ENCODE measurements at regions not wholly inside any gene's neighbourhood (a gene's known extent, or its start where the extent isn't known, plus 50 kb on each side); places are given as distances from the start of the nearest gene placed in this dataset.

DNA sequence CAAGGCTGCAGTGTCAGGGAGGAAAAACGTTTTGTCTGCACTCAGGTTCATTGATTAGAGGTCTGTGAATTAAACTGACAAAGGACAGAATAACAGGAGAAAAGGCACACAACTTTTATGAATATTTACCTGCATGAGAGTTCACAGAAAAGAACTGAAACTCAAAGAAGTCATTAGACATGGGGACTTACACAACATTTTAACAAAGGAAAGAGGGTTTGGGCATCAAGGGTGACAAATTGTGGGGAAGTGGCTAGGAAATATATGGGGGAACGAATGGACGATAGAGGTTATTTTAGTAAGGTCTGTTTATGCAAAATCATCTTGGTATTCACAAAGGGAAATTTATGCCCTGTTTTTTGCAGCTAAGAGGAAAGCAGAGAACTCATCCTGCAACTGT is 65.6 kb upstream of the C15orf39 start:
- no peak for DNase-seq

DNA sequence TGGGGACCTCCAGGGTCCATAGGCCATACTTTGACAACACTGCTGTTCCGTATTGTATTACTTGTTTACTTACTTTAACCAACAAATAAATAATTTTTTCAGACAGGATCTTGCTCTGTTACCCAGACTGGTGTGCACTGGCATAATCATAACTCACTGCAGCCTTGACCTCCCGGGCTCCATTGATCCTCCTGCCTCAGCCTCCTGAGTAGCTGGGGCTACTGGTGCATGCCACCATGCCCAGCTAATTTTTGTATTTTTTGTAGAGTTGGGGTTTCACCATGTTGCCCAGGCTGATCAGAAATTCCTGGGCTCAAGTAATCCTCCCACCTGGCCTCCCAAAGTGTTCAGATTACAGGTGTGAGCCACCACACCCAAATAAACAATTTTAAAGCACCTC is 64.9 kb upstream of the C15orf39 start:
- DNase-seq: no peak

DNA sequence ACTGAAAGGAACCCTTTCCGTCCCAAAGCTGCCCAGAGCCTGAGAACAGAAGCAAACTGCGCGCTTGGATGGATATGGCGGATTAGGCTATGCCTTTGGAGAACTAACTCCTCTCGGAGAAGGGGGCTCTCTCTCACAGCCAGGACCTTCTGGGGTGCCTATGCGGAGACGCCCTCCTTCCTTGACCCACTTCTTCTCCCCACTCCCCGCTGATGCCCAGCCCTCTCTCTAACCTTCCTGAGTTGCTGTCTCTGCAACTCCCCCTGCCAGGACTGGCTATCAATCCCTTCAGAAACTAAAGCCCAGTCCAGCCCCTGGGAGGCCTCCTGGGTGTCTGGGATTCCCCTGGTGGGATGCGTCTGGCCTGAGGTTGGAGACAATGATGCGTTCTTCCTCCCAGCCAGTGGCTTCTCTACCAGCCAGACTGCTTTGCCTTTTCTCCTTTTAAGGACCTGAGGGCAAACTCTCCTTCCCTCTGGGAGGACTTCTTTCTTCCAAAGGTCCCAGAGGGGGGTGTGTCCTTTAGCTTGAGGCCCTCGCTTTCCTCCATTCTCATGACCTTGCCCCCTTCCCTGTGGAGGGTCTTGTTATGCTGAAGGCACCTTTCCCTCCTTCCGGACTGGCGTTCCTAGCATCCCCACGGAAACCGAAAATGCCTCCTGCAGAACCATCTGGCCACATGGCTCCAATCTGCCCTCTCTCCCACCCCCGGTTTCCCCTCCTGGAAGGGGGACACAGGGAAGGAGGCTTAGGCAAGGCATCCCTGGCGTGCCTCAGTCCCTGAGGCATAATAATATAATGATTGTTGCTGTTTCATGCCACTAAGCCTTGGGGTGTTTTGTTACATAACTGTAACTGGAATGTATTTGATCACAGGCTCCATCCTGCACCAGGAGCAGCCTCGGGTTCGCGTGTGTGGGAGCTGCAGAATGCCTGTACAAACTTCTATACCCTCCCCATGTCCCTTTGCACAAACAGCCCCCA is 63.4 kb upstream of the C15orf39 start:
- DNase-seq: no peak

DNA sequence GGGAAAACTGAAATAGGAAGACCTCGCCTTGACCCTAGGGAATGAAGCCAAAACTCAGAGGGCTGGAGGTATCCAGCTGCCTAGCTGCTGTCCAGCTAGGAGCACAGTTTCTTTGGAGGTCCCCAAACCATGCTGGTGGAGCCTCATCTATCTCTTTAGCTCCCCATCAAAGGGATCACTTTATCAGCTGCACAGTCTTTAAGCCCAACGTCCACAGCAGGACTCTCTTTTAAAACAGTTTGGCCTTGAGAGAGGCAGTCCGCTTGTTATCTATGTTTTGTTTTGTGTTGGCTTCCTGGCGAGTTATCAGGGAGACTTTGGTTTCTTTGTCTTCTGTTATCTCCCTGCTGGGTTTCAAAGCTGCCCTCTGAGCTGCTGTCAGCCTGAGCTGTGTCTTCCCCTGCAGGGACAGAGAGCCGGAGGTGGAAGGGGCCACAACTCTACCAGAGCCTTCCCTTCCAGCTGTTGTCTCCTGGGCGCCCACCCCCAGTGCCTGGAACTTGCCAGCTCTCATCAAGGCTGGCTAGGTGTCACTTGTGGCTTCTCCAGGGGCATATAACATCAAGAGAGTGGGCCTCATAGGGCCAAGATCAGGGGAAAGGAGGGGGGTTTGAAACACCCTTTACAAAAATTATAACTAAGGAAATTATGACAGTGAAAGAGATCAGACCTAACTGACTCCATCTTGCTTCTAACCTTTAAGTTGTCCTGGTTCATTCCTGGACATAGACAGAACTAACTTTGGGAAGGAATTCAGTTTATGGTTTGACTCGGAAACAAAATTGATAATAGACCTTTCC is 61.4 kb upstream of the C15orf39 start:
- no peak for DNase-seq

DNA sequence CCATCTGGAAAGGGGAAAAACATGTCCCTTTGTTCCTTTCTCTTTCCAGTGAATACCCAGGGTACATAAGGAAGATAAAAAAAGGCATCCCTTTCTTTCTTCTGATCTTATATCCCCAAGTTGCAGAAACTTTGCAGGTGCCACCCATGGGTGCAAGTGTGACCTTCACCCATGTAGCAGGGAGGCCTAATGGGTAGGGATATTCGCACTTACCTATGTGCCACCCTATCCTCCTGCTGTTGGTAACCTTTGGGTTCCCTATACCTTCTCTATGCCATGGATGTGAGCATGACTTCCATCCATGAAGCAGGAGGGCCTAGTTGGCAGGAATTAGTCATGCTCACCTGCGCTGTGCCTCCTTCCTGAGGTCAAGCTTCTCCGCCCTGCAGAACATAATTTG is 59.2 kb upstream of the C15orf39 start:
- no peak for DNase-seq

DNA sequence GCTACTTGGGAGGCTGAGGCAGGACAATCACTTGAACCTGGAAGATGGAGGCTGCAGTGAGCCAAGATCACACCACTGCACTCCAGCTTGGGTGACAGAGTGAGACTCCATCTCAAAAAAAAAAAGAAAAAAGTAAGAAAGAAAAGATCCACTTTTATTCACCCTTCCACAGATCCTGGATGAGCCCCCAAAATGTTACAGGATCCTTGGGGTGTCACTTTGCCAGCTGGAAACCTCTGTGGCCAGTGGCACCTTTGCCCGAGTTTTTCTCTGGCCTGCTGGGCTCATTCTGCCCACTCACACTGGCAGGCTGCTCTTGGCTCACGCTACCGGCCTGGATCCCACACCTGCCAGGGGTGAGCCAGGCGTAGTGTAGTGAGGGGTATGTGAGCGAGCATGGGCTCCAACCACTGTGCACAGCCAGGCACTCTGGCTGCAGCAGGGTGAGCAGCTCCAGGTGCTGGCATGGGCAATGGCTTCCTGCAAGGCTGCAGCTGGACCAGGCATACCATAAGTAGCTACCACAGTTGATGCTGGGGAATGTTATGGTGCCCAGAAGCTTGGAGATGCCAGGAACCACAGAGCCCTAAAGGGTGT is 57.8 kb upstream of the C15orf39 start:
- no peak for DNase-seq

DNA sequence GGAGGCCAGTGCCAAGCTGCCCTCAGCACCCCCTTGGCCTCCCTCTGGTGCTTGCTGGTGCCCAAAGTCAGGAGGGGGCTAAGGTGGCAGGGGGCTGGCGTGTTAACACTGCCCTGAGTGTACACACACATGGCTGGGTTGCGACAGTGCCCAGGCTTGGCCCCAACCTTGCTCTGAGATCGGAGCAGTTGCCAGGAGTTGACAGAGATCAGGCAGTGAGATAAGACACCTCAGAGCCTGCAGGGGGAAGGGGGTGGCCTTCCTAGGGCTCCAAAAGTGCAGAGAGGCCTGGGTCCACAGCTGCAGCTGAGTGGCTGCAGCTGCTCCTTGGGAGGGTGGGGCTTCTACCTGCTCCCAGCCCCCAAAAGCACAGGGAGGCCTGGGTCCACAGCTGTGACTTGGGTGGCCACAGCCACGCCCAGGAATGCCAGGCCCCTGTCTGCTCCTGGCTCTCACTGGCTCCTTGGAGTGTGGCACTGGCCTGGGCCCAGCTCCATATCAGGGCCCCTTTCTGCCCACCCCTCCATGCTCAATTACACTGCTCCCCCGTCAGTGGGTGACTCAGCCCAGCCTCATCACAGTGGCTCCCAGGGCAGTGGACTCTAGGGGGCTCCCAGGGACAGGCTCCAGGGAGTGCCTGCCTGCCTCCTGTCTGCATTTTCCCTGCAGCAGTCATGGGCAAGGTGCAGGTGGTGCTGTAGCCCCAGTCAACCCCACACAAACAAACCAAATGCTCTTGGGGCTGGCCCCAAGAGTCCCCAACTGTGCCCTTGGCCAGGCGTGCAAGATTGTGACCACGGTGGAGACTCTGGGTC is 56.4 kb upstream of the C15orf39 start:
- DNase-seq: no peak

DNA sequence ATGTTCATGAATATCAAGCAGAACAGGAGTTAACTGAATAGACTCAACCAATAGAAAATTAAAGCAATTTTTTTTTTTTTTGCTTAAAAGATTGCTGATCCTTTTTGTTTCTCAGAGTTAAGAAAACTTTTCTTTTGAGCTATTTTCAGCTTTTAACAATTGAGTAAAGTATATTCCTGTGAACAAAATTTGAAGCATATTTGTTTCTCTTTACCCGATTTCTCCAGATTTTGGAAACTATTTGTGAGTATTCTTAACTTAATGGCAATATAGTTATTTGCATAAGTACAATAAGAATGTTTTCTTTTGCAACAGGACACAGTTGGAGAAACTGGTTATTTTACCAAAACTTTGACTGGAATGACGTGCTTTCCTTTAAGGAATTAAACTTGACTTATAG is 53.4 kb upstream of the C15orf39 start:
- DNase-seq: no peak

DNA sequence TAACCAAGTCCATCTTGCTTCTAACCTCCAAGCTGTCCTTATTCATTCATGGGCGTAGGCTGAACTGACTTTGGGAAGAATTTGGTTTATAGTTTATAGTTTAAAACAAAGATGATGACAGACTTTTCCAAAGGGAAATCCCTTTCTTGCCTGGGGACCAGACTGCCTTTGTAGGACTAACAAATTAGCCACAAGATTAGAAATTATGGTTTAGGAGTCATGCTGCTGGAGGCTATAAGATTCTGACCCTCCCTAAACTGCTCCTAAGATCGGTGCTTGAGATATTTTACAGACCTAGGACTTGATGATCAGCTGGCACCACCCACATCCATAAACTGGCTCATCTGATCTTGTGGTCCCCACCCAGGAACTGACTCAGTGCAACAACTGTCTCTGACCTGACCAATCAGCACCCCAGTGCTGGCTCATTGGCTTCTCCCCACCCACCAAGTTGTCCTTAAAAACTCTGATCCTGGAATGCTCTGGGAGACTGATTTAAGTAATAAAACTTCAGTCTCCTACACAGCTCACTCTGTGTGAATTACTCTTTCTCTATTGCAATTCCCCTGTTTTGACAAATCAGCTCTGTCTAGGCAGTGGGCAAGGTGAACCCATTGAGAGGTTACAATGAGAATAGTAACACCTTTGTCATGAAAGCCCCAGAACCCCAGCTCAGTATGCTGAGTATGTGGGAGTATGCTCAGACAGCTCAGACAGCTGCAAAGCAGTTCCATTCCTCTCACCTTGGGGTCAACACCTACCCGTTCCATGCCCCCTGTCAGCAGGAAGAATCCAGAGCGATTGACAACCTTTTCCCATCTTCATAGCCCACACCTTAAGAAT is 51.6 kb upstream of the C15orf39 start:
- DNase-seq: no peak

DNA sequence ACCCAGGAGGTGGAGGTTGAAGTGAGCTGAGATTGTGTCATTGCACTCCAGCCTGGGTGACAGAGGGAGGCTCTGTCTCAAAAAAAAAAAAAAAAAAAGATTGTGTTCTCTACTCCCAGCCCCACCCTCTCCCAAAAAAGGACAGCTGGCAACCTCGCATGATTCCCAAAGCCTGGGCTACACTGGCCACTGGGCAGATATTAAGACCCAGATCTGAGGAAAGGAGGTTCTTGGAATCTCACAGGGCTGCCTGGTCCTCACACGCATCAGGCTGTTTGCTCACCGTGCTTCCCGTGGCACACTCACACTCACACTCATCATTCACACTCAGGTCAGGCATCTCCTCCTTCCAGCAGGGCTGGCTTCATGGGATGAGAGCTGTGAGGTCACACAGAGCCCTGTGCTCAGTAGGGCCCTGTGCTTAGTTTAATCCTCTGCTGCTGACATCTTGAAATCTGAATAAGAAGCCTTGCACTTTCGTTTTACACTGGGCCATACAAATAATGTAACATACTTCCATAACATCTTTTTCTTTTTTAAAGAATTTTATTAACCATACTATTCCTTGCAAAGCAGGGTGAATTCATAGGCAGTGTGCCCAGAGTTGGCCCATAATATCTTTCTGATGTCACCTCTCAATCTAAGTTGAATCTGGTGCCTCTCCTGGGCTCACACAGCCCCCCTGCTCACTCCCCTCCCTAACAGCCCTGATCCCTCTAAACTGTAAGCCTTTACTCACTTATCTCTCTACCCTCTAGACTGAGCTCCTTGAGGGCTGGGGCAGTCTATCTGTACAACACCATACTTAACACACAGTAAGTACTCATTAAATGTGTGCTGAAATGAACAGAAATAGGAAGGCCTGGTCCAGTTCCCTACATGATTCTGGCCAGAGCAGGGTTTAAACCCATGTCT is 50.2 kb upstream of the C15orf39 start:
- DNase-seq: no peak

Measured in activated gamma-delta T cell treated with Interleukin-2 at 50 U/mL for 16 hours (primary cell).